Dermis microvascular lymphatic vessel endothelial cell (primary cell): ENCODE measurements at regions not wholly inside any gene's neighbourhood (a gene's known extent, or its start where the extent isn't known, plus 50 kb on each side); places are given as distances from the start of the nearest gene placed in this dataset.
A peak's percentile ranks its signal among the peaks of the same experiment; 100 is the strongest.
"Not testable (repeated sequence)": the region's sequence is repeated elsewhere in the genome, so short reads cannot be mapped to it uniquely, and the experiment has no call there.

Source experiments
- DNase-seq, 2 donors: peaks; one replicate each; pipeline versions ENCODE4 v3.0.0 to v3.0.0-alpha.2; 2010; ENCODE audit warnings: low read depth in 2 of 2

GRCh38 chr1:213324859-213325258 lies 273.8 kb downstream of the RPS6KC1 start:
- no peak for DNase-seq

- no peak for DNase-seq
Measured at GRCh38 chr1:213325482-213325881, 274.4 kb downstream of the RPS6KC1 start.

- no peak for DNase-seq
Measured at GRCh38 chr1:213326281-213327016, 275.4 kb downstream of the RPS6KC1 start.

- no peak for DNase-seq
Measured at GRCh38 chr1:213327017-213327667, 276.1 kb downstream of the RPS6KC1 start.

- no peak for DNase-seq
Measured at GRCh38 chr1:213329406-213330008, 278.5 kb downstream of the RPS6KC1 start.

- DNase-seq = no peak
Measured at GRCh38 chr1:213330281-213330680, 279.2 kb downstream of the RPS6KC1 start.

GRCh38 chr1:213331631-213332175 lies 280.7 kb downstream of the RPS6KC1 start:
- peak; percentile 32 to 59 for DNase-seq

- no peak for DNase-seq
Measured at GRCh38 chr1:213332491-213332890, 281.4 kb downstream of the RPS6KC1 start.

- DNase-seq = no peak
Measured at GRCh38 chr1:213333121-213333520, 282.1 kb downstream of the RPS6KC1 start.

GRCh38 chr1:213335084-213335483 lies 284.0 kb downstream of the RPS6KC1 start:
- DNase-seq = no peak

GRCh38 chr1:213337025-213337678 lies 286.1 kb downstream of the RPS6KC1 start:
- DNase-seq = no peak

- DNase-seq = peak in 1 of 2 donors; percentile 2
Measured at GRCh38 chr1:213340593-213340992, 289.6 kb downstream of the RPS6KC1 start.

- no peak for DNase-seq
Measured at GRCh38 chr1:213345621-213346020, 294.6 kb downstream of the RPS6KC1 start.

- DNase-seq = no peak
Measured at GRCh38 chr1:213357403-213357802, 306.4 kb downstream of the RPS6KC1 start.

GRCh38 chr1:213358368-213358767 lies 307.3 kb downstream of the RPS6KC1 start:
- not testable (repeated sequence) for DNase-seq

GRCh38 chr1:213362598-213362997 lies 311.6 kb downstream of the RPS6KC1 start:
- DNase-seq = no peak

- no peak for DNase-seq
Measured at GRCh38 chr1:213366141-213366831, 315.2 kb downstream of the RPS6KC1 start.

- DNase-seq = no peak
Measured at GRCh38 chr1:213369465-213369864, 318.4 kb downstream of the RPS6KC1 start.

GRCh38 chr1:213370523-213370922 lies 319.5 kb downstream of the RPS6KC1 start:
- DNase-seq = no peak

- no peak for DNase-seq
Measured at GRCh38 chr1:213371525-213371846, 320.4 kb downstream of the RPS6KC1 start.

GRCh38 chr1:213371847-213372619 lies 321.0 kb downstream of the RPS6KC1 start:
- DNase-seq = no peak
